HG02870 (cell line): ENCODE measurements at regions not wholly inside any gene's neighbourhood (a gene's known extent, or its start where the extent isn't known, plus 50 kb on each side); places are given as distances from the start of the nearest gene placed in this dataset.

Source experiments
- ATAC-seq: cut with Tn5 transposase; IDR thresholded peaks from one replicate; pipeline ENCODE4 v1.9.1; 2021; ENCODE audit warnings: mild to moderate bottlenecking, moderate library complexity; ENCODE audit not compliant: unreplicated experiment

- ATAC-seq: no peak
These were observed 61.9 kb upstream of the TAB3 start for GRCh38 chrX:30951003-30951402.

- no peak for ATAC-seq
These were observed 61.3 kb upstream of the TAB3 start for GRCh38 chrX:30950391-30950790.

- ATAC-seq: no peak
These were observed 60.5 kb upstream of the TAB3 start for GRCh38 chrX:30949554-30949953.

GRCh38 chrX:30948626-30949025 is 59.6 kb upstream of the TAB3 start:
- no peak for ATAC-seq

- ATAC-seq: no peak
These were observed 59.0 kb upstream of the TAB3 start for GRCh38 chrX:30948051-30948450.

- ATAC-seq: no peak
These were observed 54.9 kb upstream of the TAB3 start for GRCh38 chrX:30943984-30944383.

GRCh38 chrX:30941898-30942297 is 52.8 kb upstream of the TAB3 start:
- no peak for ATAC-seq

GRCh38 chrX:30939928-30940327 is 50.9 kb upstream of the TAB3 start:
- no peak for ATAC-seq
